ENCODE measurements at regions not wholly inside any gene's neighbourhood (a gene's known extent, or its start where the extent isn't known, plus 50 kb on each side); places are given as distances from the start of the nearest gene placed in this dataset.
A peak's percentile ranks its signal among the peaks of the same experiment; 100 is the strongest.

DNA sequence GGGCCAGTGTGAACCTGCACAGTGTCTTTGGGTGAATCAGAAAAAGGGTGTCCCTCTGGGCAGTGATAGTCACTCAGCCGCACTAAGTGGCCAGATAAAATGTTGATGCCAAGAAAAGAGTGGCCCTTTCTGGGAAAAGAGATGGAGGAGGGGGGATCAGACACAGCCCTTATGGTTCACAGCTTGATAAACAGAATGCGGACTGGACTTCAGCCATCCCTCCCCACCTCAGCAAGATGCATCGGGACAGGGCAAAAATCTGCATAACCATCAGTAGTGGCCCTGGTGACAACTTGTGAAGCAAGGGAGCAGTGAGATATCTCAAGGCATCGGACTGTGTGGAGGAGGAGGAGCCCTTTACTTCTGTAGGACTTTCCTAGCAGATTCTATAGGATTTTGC lies 353.8 kb upstream of the PLXNA2 start:
- no peak for DNase-seq

- DNase-seq = no peak
Observed at GRCh38 chr1:208599063-208599462, 354.9 kb upstream of the PLXNA2 start.

- DNase-seq = no peak
Observed at GRCh38 chr1:208600456-208601190, 356.4 kb upstream of the PLXNA2 start.

- DNase-seq = no peak
Observed at GRCh38 chr1:208601561-208601960, 357.4 kb upstream of the PLXNA2 start.

DNA sequence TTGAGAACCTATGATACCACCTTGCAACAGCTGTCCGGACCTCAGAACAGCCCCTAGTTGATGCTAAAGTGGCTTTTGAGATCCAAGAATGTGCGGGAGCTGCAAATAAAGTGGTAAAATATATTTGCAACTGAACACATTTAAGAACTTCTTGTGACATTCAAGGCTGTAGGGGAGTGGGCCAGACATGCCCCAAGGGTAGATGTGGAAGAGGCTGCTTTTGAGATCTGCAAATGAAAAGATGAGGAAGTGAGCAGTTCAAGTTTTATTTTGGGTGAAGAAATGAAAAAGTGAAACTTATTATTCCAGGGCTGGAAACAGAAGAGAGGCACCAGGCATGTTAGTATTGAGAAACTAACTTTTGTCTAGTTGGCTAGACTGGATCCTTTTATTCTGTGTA lies 359.5 kb upstream of the PLXNA2 start:
- no peak for DNase-seq

DNA sequence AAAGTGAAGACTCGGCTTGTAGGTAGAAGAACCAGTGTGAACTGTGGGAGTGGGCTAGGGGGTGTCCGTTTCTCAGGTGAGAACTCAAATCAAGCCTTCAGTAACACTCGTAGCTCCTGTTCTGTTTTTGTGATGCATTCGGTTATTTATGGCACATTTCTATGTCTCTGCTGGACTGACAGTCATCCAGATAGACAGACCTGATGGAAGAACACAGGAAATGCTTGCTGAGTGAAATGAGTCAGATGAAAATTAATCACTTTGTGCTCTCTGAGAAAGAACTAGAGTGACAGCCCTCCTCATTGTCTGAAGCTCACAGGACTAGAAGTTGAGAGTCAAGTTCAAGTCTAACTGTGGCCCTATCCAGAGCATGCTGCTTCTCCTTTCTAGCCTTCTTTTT lies 360.1 kb upstream of the PLXNA2 start:
- DNase-seq = no peak

DNA sequence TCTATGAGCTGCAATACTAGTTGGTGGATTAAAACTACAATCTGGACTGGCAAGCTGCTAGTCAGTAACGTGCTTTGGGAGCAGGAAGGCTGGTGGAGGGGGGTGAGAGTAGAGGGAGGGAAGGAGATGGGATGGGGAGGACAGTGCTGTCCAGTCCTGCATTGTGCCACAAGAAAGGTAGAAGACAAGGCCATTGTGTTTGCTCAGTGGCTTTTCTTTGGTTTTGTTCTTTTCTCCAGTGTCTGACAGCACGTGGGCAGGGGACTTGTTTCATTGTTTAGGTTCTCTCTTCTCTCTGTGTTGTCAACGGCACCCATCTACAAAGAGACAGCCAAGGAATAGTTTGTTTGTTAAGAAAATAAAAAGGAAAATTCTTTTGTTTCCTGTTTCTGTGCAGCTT lies 362.8 kb upstream of the PLXNA2 start:
- no peak for DNase-seq

DNA sequence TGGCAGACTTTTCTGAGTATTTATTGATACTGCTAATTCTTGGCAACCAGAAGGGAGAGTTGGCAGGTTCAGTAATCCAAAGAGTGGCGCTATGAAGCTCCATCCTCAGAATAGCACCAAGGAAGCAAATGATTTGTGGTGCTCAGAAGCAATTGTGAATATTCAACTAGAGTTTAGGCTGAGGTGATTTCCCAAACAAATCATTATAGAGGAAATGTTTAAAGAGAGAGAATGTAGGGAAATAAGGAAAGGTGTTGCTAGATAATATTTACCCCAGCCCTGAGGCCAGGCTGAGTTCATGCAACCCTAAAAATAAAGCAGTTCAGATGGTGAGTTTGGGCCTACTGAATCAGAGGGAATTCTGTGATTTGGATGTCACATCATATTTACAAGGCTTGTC lies 363.4 kb upstream of the PLXNA2 start:
- no peak for DNase-seq

GRCh38 chr1:208614610-208615009 lies 370.4 kb upstream of the PLXNA2 start:
- DNase-seq = no peak

DNA sequence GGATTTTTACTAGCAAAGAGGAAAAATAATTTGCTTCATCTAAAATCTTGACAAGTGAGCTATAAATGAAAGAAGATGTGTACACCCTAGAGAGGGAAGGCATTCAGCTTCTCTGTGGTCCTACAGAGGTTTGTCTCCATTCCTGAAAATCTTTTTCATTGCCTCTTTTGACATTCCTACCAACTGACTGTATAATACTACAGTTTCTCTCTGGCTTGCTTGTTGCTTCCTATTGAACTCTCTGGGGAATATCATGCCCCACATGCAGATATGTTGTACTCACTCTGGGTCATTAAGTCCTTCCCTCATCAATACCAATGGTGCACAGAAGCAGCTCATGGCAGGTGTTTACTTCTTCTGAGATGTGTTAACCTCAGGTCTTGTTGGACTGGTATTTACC lies 371.2 kb upstream of the PLXNA2 start:
- DNase-seq = no peak

DNA sequence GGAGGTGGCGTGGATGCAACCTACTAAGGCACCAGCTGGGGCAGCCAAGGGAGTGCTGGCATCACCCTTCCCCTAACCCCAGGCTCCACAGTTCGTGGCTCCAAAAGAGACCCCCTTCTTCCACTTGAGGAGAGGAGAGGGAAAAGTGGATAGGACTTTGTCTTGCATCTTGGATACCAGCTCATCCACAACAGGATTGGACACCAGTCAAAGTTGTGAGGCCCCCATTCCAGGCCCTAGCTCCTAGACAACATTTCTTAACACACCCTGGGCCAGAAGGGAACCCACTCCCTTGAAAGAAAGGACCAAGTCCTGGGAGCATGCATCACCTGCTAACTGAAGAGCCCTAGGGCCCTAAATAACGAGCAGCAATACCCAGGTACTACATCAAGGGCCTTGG lies 372.6 kb upstream of the PLXNA2 start:
- no peak for DNase-seq

DNA sequence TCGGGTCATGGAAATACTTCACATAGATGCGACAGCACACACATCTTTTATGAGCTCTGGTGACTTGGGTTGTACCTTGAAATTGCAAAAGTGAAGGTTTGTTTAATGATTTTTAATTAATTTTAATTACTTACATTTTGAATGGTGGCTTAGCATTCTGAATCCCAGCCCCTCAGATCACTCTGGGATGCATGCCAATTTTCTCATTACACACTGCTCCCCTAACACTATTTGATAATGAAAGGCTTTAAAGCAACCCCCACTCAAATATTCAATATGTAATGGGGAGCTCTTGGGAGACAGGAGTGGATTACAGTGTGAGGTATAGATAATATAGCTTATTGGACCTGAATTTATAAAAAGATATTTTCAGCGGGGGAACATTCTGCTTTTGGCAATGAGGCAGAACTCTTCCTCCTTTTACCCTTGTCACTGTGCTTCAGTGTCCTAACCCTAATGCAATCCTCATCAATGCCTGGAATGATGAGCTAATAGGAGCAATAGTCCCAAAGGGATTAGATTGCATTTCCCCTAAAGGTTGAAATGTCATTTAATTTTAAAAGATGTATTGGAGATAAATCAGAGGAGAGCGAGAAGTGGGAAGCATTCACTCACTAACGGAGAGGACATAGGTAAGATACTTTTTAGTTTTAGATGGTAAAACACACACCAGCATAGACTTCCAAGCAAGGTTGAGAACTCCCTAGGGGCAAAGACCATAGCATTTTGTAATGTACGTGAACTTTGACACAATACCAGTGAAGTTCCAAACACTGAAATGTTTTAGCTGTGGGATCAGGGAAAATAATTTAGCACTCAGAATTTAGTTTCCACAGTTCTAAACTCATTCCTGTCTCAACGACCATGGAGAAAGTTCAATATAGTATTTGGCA lies 384.1 kb upstream of the PLXNA2 start:
- no peak for DNase-seq

- DNase-seq = no peak
Observed at GRCh38 chr1:208631092-208631491, 386.9 kb upstream of the PLXNA2 start.

- DNase-seq = no peak
Observed at GRCh38 chr1:208631506-208631905, 387.3 kb upstream of the PLXNA2 start.

DNA sequence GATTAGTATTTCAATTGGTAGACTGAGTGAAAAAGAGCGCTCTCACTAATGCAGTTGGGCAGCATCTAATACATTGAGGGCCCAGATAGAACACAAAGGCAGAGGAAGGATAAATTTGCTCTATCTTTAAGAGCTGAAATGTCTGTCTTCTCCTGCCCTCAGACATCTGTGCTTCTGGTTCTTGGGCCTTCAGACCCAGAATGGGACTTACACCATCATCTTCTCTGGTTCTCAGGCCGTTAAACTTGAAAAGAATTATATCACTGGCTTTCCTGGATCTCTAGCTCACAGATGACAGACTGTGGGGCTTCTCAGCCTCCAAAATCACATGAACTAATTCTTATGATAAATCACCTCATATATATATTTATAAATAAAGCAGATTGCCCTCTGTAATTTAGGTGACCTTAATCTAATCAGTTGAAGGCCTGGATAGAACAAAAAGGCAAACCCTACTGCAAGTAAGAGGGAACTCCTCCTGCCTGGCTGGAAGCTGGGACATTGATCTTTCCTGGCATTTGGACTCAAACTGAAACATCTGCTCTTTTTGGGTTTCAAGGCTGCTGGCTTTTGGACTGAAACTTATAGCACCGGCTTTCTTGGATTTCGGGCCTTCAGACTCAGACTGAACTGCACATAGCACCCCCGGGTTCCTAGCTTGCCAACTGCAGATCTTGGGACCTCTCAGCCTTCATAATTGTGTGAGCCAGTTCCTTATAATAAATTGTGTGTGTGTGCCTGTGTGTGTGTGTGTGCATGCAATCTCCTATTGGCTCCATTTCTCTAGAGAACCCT lies 390.4 kb upstream of the PLXNA2 start:
- peak; percentile 17 for DNase-seq

- DNase-seq = no peak
Observed at GRCh38 chr1:208637181-208637580, 393.0 kb upstream of the PLXNA2 start.

- DNase-seq = no peak
Observed at GRCh38 chr1:208639382-208639781, 395.2 kb upstream of the PLXNA2 start.

- DNase-seq = peak; percentile 19
Observed at GRCh38 chr1:208640295-208640694, 396.1 kb upstream of the PLXNA2 start.

DNA sequence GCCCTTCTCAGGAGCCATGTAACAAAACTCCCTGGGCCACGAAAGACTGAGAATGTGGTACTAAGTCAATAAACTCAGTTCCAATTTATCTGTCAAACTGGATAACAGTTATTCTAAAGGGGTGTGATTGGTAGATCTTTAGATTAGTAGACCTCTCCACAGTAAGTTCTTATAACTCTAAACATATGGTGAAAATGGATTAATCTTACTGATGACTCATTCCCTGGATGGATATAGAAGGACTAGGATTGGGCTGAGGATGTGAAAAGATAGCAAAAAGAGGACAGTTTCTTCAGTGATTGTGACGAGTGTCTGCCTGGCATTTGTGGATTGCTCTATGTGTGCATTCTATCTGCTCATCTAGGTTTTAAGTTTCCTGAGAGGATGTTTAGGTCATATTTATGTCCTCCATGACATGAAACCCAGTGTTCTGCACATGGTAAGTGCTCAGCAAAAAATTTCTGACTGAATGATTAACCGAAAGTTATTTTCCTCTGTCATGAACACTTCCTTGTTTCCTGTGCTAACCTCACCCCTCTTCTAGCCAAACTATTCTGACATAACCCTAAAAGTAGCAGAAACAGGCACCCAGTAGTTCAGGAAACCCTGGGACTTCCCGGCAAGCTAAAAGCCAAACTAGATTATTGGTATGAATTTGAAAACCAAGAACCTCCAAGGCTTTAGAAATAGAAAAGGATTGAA lies 397.5 kb upstream of the PLXNA2 start:
- DNase-seq = no peak

DNA sequence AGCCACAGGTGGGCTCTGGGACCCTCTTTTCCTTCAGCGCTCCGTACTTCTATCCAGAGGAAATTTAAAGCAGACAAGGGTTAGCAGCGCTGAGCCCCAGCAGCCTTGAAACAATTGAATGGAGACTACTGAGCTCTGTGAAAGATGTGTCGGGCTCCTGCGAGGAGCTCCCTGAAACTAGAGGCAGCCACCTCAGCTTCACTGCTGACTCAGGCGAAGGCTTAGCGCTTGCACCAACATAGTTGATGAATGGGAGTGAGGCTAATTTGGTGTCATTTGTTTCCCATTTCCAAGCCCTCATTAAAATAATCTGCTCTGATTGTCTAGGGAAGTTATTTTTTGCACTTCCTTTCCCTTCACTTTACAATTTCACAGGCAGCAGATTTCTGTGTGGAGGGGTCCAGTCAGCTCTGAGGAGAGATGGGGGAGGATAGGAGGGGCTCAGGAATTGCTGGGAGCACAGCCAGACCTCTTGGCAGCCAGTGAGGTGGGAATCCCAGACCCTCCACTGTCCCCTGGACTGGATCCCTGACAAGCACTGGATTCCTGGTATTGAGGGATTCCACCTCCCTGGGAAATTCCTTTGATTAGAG lies 398.9 kb upstream of the PLXNA2 start:
- peak; percentile 21 for DNase-seq

- DNase-seq = peak; percentile 12
Observed at GRCh38 chr1:208644401-208645160, 400.4 kb upstream of the PLXNA2 start.

DNA sequence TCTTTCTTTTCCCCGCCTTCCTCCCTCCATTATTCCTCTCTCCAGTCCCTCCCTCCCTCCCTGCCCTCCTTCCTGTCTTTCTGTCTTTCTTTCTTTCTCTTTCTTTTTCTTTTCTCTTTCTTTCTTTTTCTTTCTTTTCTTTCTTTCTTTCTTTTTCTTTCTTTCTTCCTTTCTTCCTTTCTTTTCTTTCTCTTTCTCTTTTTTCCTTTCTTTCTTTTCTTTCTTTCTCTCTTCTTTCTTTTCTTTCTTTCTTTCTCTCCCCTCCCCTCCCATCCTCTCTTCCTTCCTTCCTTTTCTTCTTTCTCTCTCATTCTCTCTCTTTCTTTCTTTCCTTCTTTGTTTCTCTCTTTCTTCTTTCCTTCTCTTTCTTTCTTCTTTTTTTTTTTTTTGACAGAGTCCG lies 402.2 kb upstream of the PLXNA2 start:
- no peak for DNase-seq

All from islet precursor cell (in vitro differentiated cells).